Retinal pigment epithelial cell (primary cell): ENCODE measurements at regions not wholly inside any gene's neighbourhood (a gene's known extent, or its start where the extent isn't known, plus 50 kb on each side); places are given as distances from the start of the nearest gene placed in this dataset.

ENCODE experiments used
- DNase-seq: peaks from one replicate; pipeline ENCODE4 v3.0.0-alpha.2; 2010; ENCODE audit warnings: low read depth
- H3K4me3 ChIP-seq: 2 replicates; pipeline ENCODE4 v1.5.1; 2011; ENCODE audit warnings: mild to moderate bottlenecking, low read length, control low read depth, moderate library complexity
- TF ChIP-seq, protein P1 (sequence below): conservative IDR thresholded peaks from 2 replicates; pipeline ENCODE4 v1.5.1; 2011; ENCODE audit warnings: low read depth, low read length, control low read depth, inconsistent platforms

DNA sequence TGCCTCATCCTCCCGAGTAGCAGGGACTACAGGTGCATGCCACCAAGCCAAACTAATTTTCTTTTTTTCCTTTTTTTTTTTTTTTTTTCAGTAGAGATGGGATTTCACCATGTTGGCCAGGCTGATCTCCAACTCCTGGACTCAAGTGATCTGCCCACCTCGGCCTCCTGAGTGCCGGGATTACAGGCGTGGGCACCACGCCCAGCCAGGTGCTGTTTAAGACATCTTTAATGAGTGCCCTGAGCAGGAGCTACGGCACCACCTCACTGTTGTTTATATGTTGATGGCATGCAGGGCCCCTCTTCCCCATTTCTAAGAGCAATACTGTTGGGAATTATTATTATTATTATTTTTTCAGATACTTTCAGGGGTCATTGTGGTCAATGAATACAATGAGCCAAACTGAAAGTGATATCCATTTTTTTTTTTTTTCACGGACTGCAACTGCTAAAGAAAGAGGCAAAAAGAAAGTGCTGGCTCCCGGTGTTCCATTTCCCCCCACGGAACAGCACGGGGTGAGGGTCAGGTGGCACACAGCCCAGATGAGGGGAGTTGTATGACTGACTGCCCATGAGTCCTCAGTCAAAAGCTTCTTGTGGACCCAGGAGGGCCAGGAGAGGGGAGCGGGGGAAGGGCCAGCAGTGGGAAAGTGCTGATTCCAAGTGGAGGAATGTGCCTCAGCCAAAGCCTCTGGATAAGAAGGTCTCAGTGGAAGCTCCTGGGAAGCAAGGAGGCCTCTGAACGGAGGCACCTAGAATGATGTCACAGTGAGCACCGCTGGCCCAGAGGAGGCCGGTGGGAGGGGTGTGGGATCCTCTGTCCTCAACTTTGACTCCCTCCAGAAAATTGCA, 101.8 kb upstream of the HPF1 start:
- TF ChIP-seq, protein P1, sequence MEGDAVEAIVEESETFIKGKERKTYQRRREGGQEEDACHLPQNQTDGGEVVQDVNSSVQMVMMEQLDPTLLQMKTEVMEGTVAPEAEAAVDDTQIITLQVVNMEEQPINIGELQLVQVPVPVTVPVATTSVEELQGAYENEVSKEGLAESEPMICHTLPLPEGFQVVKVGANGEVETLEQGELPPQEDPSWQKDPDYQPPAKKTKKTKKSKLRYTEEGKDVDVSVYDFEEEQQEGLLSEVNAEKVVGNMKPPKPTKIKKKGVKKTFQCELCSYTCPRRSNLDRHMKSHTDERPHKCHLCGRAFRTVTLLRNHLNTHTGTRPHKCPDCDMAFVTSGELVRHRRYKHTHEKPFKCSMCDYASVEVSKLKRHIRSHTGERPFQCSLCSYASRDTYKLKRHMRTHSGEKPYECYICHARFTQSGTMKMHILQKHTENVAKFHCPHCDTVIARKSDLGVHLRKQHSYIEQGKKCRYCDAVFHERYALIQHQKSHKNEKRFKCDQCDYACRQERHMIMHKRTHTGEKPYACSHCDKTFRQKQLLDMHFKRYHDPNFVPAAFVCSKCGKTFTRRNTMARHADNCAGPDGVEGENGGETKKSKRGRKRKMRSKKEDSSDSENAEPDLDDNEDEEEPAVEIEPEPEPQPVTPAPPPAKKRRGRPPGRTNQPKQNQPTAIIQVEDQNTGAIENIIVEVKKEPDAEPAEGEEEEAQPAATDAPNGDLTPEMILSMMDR = no peak
- no peak overlapping the region for H3K4me3 ChIP-seq
- DNase-seq = no peak

DNA sequence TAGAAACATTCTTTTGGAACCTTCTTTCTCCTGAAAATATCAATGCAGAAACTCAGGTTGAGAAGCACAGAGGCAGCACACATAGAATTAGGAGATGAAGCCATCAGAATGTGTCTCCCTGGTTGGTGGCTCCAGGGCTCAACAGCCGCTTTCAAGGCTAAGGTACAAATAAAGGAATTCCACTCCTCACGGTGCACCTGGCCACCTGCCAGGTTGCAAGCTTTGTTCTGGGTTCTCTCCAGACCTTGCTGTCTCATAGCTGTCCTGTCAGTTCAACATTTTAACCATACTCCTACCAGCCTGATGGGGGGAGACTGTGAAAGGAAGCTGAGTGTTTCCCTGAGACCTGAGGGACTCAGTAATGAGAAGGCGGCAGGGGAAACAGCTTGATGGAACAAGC, 96.3 kb upstream of the HPF1 start:
- TF ChIP-seq, protein P1 = no peak
- no peak overlapping the region for H3K4me3 ChIP-seq
- DNase-seq = no peak

DNA sequence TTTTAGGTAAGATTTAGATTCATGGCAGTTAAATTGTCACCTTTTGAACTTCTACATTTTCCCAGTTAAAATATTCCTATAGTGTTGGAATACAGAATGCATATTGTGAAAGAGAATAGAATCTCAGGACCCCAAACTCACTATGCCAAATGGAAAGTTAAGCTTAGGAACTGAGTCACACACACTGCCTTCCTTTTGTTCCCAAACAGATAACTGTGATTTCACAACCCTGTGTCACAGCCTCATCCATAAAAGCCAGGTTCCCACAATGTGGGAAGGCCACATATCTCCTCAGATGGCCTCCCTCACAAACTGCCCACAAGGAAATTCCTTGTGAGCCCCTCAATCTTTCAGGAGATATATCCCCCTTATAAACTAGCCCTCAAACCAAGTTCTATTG, 94.7 kb upstream of the HPF1 start:
- H3K4me3 ChIP-seq = no peak overlapping the region
- TF ChIP-seq, protein P1 = no peak
- no peak for DNase-seq

DNA sequence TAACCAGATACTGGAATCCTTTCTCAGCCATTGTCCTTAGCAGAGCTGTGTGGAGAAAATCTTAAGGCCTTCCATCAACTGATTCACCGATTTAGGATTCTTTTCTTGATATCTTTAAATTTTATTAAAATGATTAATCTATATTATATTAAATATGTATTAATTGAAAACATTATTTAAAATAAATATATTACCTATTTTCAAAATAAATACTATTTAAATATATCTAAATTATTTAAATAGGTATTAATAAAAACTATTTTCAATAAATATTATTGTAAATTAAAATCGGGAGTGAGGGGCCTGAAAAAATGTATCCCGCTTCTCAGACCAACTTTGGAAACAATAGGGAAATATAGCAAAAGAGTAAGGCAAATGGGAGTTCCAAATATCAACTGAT, 94.0 kb upstream of the HPF1 start:
- H3K4me3 ChIP-seq = no peak overlapping the region
- DNase-seq = no peak
- TF ChIP-seq, protein P1 = no peak

DNA sequence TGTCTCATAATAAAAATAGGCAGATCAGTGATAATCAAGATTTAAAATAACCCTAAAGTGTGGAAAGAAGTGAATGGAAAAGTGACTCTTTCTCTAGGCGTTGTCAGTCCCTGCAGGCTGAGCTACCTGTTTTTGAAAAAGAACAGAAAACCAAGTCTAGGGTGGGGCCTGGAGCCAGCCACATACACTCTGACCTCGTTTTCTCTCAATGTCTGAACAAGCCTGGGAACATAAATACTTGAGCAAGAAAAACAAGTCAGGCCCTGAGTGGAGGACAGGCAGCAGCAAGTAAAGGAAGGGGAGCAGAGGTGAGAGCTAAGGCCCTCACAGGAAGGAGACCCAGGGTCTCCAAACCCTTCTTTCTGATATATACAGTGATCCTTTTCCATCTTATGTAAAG, 91.7 kb upstream of the HPF1 start:
- H3K4me3 ChIP-seq = no peak overlapping the region
- no peak for DNase-seq
- TF ChIP-seq, protein P1 = no peak

DNA sequence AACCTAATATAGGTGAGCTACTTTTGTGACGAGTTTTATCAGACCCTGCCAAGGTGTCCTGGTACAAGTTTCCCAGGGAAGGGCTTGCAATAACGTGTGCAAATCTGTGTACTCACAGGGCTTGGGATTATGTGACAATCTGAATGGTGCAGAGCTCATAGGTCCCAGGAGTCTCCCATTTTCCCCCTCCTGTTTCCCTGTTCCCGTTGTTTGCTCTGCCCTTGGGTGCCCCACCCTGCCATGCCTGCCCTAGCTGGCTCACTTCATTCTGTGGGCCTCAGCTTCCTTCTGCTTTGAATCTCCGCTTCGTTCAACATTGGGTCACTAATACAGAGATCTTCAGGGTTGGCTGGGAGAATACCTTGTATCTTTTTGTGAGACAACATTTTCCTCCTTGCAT, 90.3 kb upstream of the HPF1 start:
- no peak overlapping the region for H3K4me3 ChIP-seq
- TF ChIP-seq, protein P1 = no peak
- DNase-seq = no peak

DNA sequence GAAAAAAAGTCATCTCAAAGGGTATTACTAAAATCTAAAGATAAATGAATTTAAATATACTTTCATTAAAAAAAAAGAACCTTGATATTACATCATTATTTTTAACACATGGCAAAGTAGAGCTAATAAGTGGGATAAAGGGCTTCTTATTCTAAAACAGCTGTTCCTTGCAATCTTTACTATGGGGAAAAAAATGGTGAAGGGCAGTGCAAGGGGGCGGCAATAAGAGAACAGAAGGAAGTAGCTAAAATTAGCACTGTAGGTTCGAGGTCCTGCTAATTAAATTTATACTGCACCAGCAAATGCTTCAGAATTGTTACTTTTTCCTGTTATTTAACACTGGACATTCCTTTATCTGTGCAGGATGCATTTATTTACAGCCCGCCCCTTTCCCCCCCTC, 89.4 kb upstream of the HPF1 start:
- DNase-seq = no peak
- TF ChIP-seq, protein P1 = no peak
- H3K4me3 ChIP-seq = no peak overlapping the region
